ENCODE measurements at regions not wholly inside any gene's neighbourhood (a gene's known extent, or its start where the extent isn't known, plus 50 kb on each side); places are given as distances from the start of the nearest gene placed in this dataset.

DNA sequence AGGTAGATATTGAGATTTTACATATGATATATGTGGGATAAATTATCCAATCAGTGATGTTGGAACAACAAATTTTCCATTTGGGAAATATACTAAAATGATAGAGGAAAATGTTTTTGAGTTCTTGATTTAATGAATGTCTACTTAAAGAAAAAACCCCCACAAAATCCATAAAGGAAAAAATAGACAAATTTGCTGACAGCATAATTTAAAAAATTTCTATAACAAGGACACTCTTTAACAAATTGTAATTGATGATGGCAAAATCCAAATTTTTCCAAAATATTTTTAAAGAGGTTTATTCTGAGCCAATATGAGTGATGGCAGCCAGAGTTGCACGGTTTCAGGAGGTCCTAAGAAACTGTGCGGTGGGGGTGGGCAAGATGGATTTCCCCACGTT is 51.9 kb upstream of the RHOU start:
- Histone ChIP-seq H3K14ac (replicated peaks; ENCODE audit: low read depth, low read length) (no peak overlapping the region), H3K4me2 (ENCODE audit: low read depth, low read length) (no peak overlapping the region), H3K23ac (ENCODE audit: low read depth, low read length) (no peak overlapping the region), H3K36me3 (ENCODE audit: control insufficient read depth, insufficient read depth, low read length) (no peaks in the 10 kb centered on the region), H3K9me1 (ENCODE audit: insufficient read depth, low read length) (no peaks in the 10 kb centered on the region), H2AK5ac (ENCODE audit: low read depth, low read length) (no peak overlapping the region), H2BK120ac (ENCODE audit: low read depth, low read length) (no peak overlapping the region), H4K20me1 (ENCODE audit: insufficient read depth, low read length) (no peaks in the 10 kb centered on the region), H3K4me3 (ENCODE audit: insufficient read depth, low read depth, low read length) (no peak overlapping the region), H3K79me1 (ENCODE audit: low read depth in 1 of 2, low read length in 2 of 2) (no peaks in the 10 kb centered on the region), H3K9ac (ENCODE audit: low read depth, low read length) (no peak overlapping the region), H3K56ac (ENCODE audit: extremely low read depth, insufficient read depth, low read length) (no peak overlapping the region), H2AK9ac (replicated peaks; ENCODE audit: low read depth, low read length, poor library complexity) (peak overlapping the region; percentile 81), H2BK5ac (ENCODE audit: low read depth, low read length, poor library complexity, severe bottlenecking) (no peak overlapping the region), H3K9me3 (ENCODE audit: control insufficient read depth, insufficient read depth, low read length) (no peaks in the 10 kb centered on the region), H4K91ac (ENCODE audit: insufficient read depth, low read depth, low read length) (no peak overlapping the region), H3K4ac (ENCODE audit: low read depth, low read length) (no peak overlapping the region), H3K27ac (ENCODE audit: insufficient read depth, low read length) (no peak overlapping the region), H2BK15ac (ENCODE audit: low read depth, low read length) (no peak overlapping the region), H3K27me3 (ENCODE audit: control insufficient read depth, insufficient read depth, low read length) (peaks cover 14% of the 10 kb centered on the region), H4K8ac (ENCODE audit: low read depth in 2 of 2, low read length in 2 of 2) (no peak overlapping the region), H2BK20ac (ENCODE audit: low read depth, low read length) (no peak overlapping the region), H4K5ac (ENCODE audit: low read depth, low read length) (no peak overlapping the region), H3K4me1 (ENCODE audit: control insufficient read depth, insufficient read depth, low read length) (no peaks in the 10 kb centered on the region), H2AFZ (replicated peaks; ENCODE audit: low read length, poor library complexity) (no peak overlapping the region), H3K18ac (ENCODE audit: low read depth, low read length) (no peak overlapping the region)
- intact Hi-C loops (cut with micrococcal nuclease): no loop called here
- dilution Hi-C loops (cut with HindIII; ENCODE audit: low sequenced_read_pairs, unreplicated experiment): no loop called here
- TF ChIP-seq MAFK (IDR thresholded peaks at IDR 0.05; ENCODE audit: low read depth, low read length): 0 out of 2 replicates have a peak, but pooled peaks have one; percentile 3
- no peak for TF ChIP-seq CEBPB (IDR thresholded peaks at IDR 0.05; ENCODE audit: low read depth, low read length)
- no peak for TF ChIP-seq RFX5 (IDR thresholded peaks at IDR 0.05; ENCODE audit: low read depth, low read length)
- TF ChIP-seq CHD1 (IDR thresholded peaks at IDR 0.05; ENCODE audit: low read depth, low read length): no peak
- no peak for TF ChIP-seq BHLHE40 (IDR thresholded peaks at IDR 0.05; ENCODE audit: low read depth, low read length)
- TF ChIP-seq RCOR1 (IDR thresholded peaks at IDR 0.05; ENCODE audit: insufficient replicate concordance, low read length): no peak
- no peak for TF ChIP-seq MAZ (IDR thresholded peaks at IDR 0.05; ENCODE audit: borderline replicate concordance, low read depth, low read length)
- no peak for TF ChIP-seq RAD21 (IDR thresholded peaks at IDR 0.05; ENCODE audit: low read length)
- 80% methylated on average over 1 of the region's 3 CpGs; no CpG with 5 or more reads in 1 of the 2 experiments for WGBS, 2 experiments (ENCODE audit: extremely low coverage in 2 of 2, insufficient read length in 1 of 2)
- in situ Hi-C loops (cut with MboI; ENCODE audit: low sequenced_read_pairs): no loop called here
- ChIA-PET POLR2A (ENCODE audit: unreplicated experiment) (no interaction called here), CTCF (no interaction called here)
- BruUV-seq (replicated peaks): no TSS peak
- DNase-seq: no peak
- ATAC-seq (ENCODE audit: low read depth): no peak
